GM18951 (cell line): ENCODE measurements at regions not wholly inside any gene's neighbourhood (a gene's known extent, or its start where the extent isn't known, plus 50 kb on each side); places are given as distances from the start of the nearest gene placed in this dataset.
"Not testable (repeated sequence)": the region's sequence is repeated elsewhere in the genome, so short reads cannot be mapped to it uniquely, and the experiment has no call there.

Source experiments
- POLR2A ChIP-seq: IDR thresholded peaks from 4 replicates; pipeline ENCODE4 v1.6.1; 2011; ENCODE audit warnings: mild to moderate bottlenecking; ENCODE audit not compliant: insufficient read length, insufficient read depth; ENCODE audit errors: extremely low read depth
- in situ Hi-C: fragments of 300-500 bp; cut with MboI; formaldehyde crosslinking; loops from one replicate; pipeline ENCODE4 v1.12.0; 2022; ENCODE audit warnings: low sequenced_read_pairs, mixed read lengths, inconsistent platforms; ENCODE audit not compliant: unreplicated experiment

GRCh38 chr4:18630218-18631110 lies 608.9 kb upstream of the LCORL start:
- in situ Hi-C loops: no loop called here

DNA sequence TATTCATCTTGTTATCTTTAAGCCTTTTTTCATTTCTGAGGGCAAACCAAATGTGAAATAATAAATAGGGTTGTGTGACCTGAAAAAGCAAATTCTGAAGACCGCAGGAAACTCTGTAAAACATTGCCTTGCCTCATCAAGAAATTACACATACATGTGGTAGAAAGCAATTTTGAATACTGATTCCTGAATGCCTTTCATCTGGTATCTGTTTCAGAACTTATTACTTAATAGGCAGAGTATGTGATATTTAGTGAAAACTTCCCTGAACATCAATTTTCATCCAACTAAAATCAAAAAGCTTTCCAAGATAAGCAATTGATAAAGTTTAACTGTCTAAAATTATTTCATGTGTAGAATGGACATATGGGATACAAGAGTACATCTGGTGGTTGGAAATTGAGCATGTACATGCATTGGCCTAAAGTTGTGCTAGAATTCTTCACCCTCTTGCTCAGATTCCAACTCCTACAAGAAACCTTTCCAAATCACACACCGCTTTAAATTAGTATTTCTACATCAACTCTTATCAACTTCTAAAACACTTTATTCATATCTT lies 606.0 kb upstream of the LCORL start:
- in situ Hi-C loops: no loop called here
- TF ChIP-seq POLR2A: no peak

More at GRCh38 chr4:18630218-18631110, 608.9 kb upstream of the LCORL start:
- no peak for TF ChIP-seq POLR2A

DNA sequence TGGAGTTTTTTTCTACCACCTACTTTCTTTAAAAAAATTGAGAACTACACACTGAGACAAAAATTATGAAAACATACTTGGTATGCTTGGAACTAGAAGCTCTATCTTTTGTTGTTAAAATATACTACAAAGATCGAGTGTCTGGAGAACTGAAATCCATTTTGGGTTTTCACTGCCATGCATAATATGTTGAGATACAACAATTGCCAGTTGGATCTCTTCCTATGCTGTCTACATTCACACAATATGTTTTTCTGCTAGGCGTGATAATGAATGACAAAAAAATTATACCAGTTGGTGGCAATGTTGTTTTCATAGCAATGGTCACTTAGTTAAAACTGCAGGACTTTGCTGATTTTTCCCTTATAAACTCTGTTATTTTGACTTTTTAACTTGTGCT lies 605.4 kb upstream of the LCORL start:
- in situ Hi-C loops: no loop called here

GRCh38 chr4:18626366-18626765 lies 604.8 kb upstream of the LCORL start:
- in situ Hi-C loops: no loop called here
- TF ChIP-seq POLR2A: no peak

More for the DNA sequence above, 605.4 kb upstream of the LCORL start:
- TF ChIP-seq POLR2A: no peak

DNA sequence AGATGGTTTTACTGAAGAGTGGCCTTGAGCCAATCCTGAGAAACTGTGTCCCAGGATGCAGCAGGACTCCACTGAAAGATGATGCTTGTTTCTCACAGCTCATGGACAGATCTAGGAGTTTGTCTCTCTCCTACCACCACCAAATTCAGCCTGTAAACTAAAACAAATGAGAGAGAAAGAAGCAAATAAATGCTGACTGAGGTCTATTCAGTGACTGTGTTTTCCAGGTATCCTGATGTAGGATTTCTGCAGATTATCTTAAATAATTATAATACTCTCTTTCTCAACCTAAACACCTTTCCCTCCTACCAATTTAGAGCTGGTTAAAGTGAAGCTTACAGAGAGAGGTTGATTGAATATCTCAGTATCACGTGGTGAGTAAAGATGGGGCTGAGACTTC lies 599.6 kb upstream of the LCORL start:
- in situ Hi-C loops: no loop called here
- no peak for TF ChIP-seq POLR2A

GRCh38 chr4:18616720-18617119 lies 595.2 kb upstream of the LCORL start:
- no peak for TF ChIP-seq POLR2A
- in situ Hi-C loops: no loop called here

- in situ Hi-C loops: no loop called here
- no peak for TF ChIP-seq POLR2A
Observed at GRCh38 chr4:18611026-18611425, 589.5 kb upstream of the LCORL start.

DNA sequence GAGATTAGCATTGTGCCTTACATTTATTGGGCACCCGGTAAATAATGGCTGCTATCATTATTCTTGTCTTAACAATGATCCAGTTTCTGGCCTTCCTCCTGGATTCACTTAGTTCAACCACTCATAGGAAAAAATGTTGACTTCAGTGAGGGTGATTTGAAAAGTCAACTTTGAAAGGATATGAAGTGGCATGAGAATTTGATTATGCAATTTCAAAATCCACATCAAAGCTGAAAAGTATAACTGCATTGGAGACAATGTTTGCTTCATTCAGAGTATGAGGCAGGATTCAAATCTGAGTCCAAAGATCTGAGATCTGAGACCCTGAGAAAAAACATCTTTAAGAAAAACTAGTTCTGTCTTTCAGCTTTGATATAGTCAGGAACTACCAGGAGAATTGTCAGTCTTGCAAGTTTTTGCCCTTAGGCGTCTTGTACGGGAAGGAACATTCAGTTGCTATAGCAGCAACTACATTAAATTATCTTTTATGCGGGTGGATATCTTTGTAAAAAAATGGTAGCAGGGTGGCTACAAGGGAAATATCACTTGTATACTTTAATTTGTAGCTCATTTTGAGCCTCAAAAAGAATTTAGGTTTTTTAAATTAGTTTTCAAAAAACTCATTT lies 587.5 kb upstream of the LCORL start:
- in situ Hi-C loops: no loop called here
- TF ChIP-seq POLR2A: no peak

- in situ Hi-C loops: not testable (repeated sequence)
Observed at GRCh38 chr4:18602610-18603009, 581.1 kb upstream of the LCORL start.

DNA sequence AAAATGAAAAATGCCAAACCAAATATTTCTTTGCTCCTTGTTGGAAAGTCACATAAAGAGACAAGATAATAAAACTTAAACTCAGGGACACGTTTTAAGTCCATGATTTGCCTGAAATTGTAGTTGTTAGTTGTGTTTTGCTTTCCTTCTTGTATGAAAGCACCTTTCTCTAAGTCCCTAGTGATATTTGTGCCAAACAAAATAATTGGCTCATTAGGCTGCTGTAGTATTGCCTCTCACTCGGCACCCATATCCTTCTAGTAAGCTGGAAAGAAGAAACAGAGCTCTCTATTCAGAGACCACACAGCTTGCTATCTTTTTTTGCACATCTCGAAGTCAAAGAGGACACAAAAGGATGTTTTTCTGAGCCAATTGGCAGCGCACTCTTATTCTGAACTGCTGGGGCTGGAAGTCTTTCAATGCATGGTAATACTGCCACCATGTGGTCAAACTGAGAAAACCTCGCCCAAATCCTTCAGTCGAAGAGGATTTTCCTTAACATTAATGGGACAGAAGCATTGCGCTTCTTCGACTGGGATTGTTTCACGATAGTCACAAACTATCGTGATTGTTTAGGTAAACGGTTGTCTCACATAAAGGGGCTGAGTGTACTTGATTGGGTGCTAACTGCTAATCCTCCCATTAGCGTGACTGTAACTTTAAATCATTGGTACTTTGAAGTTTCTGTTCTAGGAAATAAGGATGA lies 571.9 kb upstream of the LCORL start:
- no peak for TF ChIP-seq POLR2A
- in situ Hi-C loops: loop anchor here (25.0 kb wide), 2 partner anchors 781 to 1056 kb away; partner anchors contain the start of genes DCAF16 and NCAPG

GRCh38 chr4:18582841-18583240 lies 561.3 kb upstream of the LCORL start:
- no peak for TF ChIP-seq POLR2A
- in situ Hi-C loops: loop anchor here (25.0 kb wide), 2 partner anchors 771 to 1046 kb away; partner anchors contain the start of genes DCAF16 and NCAPG

- in situ Hi-C loops: loop anchor here (25.0 kb wide), 2 partner anchors 766 to 1041 kb away; partner anchors contain the start of genes DCAF16 and NCAPG
- no peak for TF ChIP-seq POLR2A
Observed at GRCh38 chr4:18578307-18578706, 556.8 kb upstream of the LCORL start.

DNA sequence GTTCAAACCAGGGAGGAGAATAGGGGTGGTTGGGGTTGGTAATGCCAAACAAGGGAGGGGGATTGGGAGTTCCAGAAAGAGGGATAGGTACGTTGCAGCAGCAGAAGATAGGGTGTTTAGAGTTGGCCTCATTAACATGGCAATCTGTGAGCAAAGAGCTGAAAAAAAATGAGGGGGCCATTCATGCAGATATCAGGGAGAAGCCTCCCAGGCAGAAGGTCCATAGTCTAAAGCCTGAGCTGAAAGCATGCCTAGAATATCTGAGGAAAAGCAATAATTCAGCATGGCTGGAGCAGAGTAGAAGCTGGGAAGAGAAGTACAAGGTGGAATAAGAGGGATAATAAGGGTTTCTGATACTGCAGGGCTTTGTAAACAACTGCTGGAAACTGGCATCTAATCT lies 550.9 kb upstream of the LCORL start:
- no peak for TF ChIP-seq POLR2A
- in situ Hi-C loops: no loop called here
